GM20000 (cell line): ENCODE measurements at regions not wholly inside any gene's neighbourhood (a gene's known extent, or its start where the extent isn't known, plus 50 kb on each side); places are given as distances from the start of the nearest gene placed in this dataset.
"Not testable (repeated sequence)": the region's sequence is repeated elsewhere in the genome, so short reads cannot be mapped to it uniquely, and the experiment has no call there.

Experiments
- DNase-seq: peaks from one replicate; pipeline ENCODE4 v3.0.0; 2012; ENCODE audit warnings: low spot score
- TF ChIP-seq, protein P1 (sequence below): IDR thresholded peaks from 2 replicates; pipeline ENCODE4 v1.5.1; 2012; ENCODE audit warnings: mild to moderate bottlenecking, control low read depth; ENCODE audit errors: extremely low read depth, missing control alignments

DNA sequence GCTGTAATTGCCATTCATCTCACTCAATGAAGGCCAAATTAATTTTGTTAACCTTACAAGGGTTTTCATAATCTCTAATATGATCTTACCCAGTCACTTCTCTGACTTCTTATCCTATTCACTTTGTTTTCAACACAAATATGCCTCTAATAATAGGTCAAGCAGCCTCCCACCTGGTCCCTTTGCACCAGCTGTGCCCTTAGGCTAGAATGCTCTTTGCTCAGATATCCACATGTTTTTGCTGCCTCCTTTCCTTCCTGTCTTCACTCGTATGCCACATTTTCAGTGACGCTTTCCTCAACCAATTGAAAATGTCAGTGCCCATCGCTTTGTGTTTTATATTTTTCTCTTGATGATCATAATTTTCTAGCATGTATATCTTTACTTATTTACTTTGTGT, 106.4 kb upstream of the SYT10 start:
- no peak for DNase-seq
- TF ChIP-seq, protein P1, sequence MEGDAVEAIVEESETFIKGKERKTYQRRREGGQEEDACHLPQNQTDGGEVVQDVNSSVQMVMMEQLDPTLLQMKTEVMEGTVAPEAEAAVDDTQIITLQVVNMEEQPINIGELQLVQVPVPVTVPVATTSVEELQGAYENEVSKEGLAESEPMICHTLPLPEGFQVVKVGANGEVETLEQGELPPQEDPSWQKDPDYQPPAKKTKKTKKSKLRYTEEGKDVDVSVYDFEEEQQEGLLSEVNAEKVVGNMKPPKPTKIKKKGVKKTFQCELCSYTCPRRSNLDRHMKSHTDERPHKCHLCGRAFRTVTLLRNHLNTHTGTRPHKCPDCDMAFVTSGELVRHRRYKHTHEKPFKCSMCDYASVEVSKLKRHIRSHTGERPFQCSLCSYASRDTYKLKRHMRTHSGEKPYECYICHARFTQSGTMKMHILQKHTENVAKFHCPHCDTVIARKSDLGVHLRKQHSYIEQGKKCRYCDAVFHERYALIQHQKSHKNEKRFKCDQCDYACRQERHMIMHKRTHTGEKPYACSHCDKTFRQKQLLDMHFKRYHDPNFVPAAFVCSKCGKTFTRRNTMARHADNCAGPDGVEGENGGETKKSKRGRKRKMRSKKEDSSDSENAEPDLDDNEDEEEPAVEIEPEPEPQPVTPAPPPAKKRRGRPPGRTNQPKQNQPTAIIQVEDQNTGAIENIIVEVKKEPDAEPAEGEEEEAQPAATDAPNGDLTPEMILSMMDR, result no peak

DNA sequence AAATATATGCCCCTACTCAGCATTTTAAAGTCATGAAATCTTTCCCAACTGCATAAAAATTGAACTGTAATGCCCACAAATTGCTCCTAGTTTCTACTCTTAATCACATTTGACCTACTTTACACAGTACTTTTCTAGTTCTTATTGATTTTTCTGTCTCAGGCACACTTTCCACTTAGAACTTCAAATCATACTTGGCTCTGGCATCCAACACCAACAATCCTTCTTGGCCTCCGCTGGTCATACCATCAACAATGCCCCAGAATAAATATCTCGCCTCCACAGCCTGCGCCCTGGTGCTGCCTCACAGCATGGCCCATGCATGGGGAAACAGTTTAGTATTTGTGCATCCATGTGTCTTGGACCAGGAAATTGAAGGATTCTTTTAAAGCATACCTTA, 107.5 kb upstream of the SYT10 start:
- DNase-seq, result no peak
- TF ChIP-seq, protein P1, result no peak

DNA sequence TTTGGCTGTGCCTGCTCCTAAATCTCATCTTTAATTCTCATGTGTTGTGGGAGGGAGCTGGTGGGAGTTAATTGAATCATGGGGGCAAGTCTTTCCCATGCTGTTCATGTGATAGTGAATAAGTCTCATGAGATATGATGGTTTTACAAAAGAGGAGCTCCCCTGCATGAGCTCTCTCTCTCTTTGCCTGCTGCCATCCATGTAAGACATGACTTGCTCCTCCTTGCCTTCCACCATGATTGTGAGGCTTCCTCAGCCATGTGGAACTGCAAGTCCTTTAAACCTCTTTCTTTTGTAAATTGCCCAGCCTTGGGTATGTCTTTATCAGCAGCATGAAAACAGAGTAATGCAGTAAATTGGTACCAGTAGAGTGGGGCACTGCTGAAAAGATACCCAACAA, 110.6 kb upstream of the SYT10 start:
- not testable (repeated sequence) for DNase-seq

DNA sequence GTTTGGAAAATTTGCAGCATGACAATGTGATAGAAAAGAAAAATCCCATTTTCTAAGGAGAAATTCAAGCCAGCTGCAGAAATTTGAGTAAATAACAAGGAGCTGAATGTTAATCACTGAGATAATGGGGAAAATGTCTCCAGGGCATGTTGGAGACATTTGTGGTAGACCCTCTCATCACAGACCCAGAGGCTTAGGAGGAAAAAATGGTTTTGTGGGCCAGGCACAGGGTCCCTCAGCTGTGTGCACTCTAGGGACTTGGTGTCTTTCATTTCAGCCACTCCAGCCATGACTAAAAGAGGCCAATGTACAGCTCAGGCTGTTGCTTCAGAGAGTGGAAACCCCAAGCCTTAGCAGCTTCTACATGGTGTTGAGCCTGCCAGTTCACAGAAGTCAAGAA, 111.4 kb upstream of the SYT10 start:
- no peak for DNase-seq
- TF ChIP-seq, protein P1, result no peak

DNA sequence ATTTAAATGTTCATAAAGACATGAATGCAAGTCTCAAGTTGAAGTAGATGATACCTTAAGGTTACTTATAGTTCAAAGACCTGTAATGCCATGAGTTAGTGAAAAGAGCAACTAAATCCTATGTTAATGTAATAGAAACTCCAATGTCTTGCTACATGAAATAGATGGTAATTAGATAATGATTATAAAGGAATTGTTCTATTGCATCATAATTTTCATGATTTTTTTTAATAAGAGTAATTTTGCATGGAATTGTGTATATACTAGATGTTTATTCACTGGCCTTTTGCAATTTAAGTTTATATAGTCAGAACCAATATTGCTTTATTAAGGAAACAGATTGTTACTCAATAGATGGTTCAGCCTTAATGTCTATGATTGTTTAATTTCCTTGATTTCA, 115.5 kb upstream of the SYT10 start:
- no peak for DNase-seq
- TF ChIP-seq, protein P1, result no peak

DNA sequence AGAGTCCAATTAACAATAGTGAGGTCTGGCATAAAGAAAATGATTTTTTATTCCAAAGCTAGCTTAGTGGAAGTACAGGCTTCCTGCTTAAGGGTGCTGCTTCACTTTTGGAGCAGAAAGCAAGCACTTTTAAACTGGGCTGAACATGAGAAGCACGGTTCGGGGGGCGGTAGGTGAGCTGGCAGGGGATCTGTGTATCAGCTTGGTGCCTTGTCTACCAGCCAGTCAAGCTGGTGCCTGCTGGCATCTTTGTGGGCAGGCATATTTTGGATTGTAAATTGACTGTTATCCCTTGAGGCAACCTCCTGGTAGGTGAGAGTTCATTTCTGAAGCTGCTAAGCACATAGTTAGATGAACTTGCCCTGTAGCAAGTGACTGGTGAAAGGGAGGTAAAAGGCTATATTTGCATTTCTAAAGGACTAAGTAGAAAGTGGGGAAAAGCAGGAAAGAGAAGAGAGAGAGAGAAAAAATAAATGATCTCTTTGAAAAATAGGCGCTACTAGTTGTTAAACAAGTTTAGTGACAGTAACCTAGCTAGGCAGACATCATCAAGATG, 121.1 kb upstream of the SYT10 start:
- DNase-seq, result no peak
- TF ChIP-seq, protein P1, result no peak

DNA sequence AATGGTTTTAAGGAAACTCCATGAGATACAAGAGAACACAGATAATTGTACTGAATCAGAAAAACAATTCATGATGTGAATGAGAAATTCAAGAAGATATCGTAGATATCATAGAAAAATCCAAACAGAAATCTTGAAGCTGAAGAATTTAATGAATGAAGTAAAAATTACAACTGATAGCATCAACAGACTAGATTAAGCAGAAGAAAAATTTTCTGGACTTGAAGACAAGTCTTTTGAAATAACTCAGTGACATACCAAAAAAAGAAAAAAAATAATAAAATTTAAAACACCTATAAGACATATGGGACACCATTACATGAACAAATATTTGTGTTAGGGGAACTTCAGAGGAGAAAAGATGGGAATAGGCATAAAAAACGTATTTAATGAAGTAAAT, 122.8 kb upstream of the SYT10 start:
- TF ChIP-seq, protein P1, result no peak
- no peak for DNase-seq

DNA sequence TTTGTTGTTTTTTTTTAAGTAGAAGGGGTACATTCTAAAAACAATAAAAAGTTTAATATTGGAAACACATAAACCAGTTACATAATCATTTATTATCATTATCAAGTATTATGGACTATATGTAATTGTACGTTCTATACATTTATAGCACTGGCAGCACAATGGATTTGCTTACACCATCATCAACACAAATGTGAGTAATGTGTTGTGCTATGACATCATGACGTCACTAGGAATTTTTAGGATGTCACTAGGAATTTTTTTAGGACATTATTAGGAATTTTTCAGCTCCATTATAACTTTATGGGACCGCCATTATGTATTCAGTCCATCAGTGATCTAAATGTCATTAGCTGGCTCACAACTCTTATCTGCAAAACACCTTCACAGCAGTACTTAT, 126.8 kb upstream of the SYT10 start:
- no peak for DNase-seq
- TF ChIP-seq, protein P1, result no peak
